Liver (tissue), 3 donors: ENCODE measurements at regions not wholly inside any gene's neighbourhood (a gene's known extent, or its start where the extent isn't known, plus 50 kb on each side); places are given as distances from the start of the nearest gene placed in this dataset.

Experiments used
- ATF3 ChIP-seq: IDR thresholded peaks from 2 replicates; pipeline ENCODE4 v1.6.1; 2016; ENCODE audit warnings: antibody characterized with exemption
- CTCF ChIP-seq: fragments of 150-350 bp; IDR thresholded peaks from 2 replicates; pipeline ENCODE4 v1.5.1; 2017; ENCODE audit warnings: improper control_type of control experiment, low read depth, low read length; ENCODE audit not compliant: missing input control
- JUND ChIP-seq, 2 donors: IDR thresholded peaks; 2 replicates each; pipeline ENCODE4 v1.6.1; 2016; ENCODE audit warnings: antibody characterized with exemption in 2 of 2
- MAX ChIP-seq: IDR thresholded peaks from 2 replicates; pipeline ENCODE4 v1.6.1; 2016; ENCODE audit warnings: antibody characterized with exemption
- SP1 ChIP-seq: IDR thresholded peaks from 2 replicates; pipeline ENCODE4 v1.6.1; 2018; ENCODE audit warnings: antibody characterized with exemption, mild to moderate bottlenecking
- TAF1 ChIP-seq: conservative IDR thresholded peaks from 2 replicates; pipeline ENCODE4 v1.6.1; 2016; ENCODE audit warnings: antibody characterized with exemption, mild to moderate bottlenecking
- donor health status: healthy.
- donor health status: healthy.

- TF ChIP-seq MAX, result no peak
- TF ChIP-seq SP1, result no peak
- TF ChIP-seq CTCF, result no peak
- no peak for TF ChIP-seq JUND (IDR thresholded peaks at IDR 0.05)
- no peak for TF ChIP-seq TAF1
- no peak for TF ChIP-seq ATF3
Observed at GRCh38 chr14:85400678-85401077, 129.3 kb upstream of the FLRT2 start.
